Activated CD4-positive, alpha-beta T cell treated with anti-CD3 and anti-CD28 coated beads, Interleukin-10, Interleukin-2, amounts not matched to agents 100 ng/mL and 50 ng/mL, durations not matched to agents 16 hours and 8 hours (primary cell): ENCODE measurements at regions not wholly inside any gene's neighbourhood (a gene's known extent, or its start where the extent isn't known, plus 50 kb on each side); places are given as distances from the start of the nearest gene placed in this dataset.
"Not testable (repeated sequence)": the region's sequence is repeated elsewhere in the genome, so short reads cannot be mapped to it uniquely, and the experiment has no call there.

ENCODE experiments used
- DNase-seq: peaks from one replicate; pipeline ENCODE4 v3.0.0-alpha.2; 2020

DNA sequence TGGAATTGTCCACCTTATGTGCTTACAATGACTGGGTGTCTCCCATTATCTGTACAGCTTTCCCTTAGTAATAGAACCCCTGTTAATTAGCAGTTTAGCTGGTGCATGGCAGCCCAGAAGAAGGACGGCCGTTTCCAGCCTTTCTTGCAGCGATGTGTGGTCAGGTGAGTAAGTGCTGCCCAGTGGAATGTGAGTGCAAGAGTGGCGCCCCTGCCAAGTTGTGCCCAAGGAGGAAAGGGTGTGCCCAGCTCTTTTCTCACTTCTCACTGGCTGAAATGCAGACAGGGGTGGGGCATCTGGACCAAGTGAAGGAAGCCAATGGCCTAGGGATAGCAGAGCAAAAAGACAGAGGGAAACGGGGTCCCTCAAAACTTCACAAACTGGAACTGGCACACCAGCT, 296.8 kb downstream of the PREX1 start:
- no peak for DNase-seq

DNA sequence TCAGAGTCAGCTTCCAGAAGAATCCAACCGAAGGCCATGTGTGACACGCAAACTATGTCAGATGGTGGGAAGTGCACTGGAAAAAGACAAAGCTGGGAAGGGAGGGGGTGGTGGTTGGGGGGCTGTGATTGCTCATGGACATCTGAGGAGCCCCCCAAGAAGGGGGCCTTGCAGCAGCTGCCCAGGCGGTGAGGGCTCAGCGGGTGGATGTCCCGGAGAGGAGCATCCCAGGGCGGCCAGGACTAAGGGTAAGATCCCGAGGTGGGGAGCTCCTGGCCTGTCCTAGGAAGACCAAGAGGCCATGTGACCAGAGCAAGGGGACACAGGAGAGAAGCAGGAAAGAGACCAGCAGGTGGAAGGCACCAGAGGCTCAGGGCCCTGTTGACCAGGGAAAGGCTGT, 299.5 kb downstream of the PREX1 start:
- DNase-seq: no peak

DNA sequence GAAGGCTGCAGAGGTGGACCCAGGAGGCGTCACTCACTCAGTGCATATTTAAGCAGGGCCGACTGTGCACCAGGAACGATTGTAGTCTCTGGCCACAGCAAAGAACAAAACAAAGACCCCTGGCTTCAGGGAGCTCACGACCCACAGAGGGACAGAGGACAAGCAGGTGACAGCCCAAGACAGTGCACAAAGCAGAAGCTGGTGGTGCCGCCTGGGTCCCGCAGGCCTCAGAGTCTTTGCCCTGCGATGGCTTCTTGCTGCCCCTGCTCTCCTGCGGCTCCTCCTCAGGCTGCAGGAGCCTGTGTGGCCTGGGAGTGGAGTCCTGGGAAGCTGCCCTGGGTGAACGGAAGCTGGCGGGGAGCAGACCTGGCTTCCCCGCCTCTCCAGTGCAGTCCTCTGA, 300.0 kb downstream of the PREX1 start:
- DNase-seq: no peak

DNA sequence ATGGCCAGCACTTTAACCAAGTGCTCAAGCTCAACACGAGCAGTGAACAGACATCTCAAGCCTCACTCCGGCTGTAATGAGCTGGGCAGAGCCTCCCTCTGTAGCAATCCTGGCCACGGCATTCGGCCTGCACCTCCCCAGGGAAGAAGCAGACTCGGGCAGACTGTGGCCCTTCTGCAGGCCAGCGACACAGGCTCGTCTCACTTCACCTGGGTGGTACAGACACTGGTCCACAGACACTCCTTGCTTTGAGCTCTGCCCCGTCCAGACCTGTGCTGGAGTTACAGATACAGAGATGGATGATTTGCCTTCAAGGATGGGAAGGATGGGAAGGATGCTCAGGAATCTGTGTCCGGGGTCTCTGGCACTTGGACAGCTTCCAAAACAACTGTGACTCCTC, 300.9 kb downstream of the PREX1 start:
- DNase-seq: no peak

DNA sequence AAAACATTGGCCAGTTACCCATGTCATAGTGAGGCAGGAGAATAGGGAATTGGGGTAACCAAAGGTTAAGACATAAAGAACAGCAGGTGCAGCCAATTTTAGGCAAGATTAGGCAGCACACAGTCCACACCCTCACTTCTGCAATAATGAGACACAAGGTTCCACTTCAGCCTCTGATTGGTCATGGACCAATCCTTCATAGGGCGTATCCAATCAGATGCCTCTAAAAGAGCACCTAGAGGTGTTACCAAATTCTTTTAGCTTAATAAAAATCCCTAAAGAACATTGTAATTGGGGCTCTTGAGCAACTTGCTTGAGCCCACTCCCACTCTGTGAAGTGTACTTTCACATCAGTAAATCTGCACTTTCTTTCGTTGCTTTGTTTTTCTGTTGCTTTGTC, 302.4 kb downstream of the PREX1 start:
- DNase-seq: no peak

DNA sequence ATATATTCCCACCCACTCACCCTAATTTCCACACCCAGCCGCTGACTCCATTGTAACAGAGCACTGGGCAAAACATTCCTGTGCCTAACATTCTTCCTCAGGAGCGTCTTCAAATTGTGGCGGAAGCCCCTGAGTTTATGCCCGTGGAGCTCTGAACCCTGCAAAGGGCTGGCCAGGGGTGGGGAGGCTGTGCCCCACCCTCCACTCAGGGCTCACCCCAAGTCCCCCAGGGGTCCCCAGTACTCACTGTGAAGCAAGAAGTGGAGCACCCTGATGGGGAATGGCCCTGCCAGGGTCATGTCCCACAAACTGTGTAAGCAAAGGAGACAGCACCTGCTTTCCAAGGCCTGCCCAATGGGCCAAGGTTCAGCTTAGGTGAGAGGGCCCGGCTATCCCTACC, 303.2 kb downstream of the PREX1 start:
- DNase-seq: no peak

DNA sequence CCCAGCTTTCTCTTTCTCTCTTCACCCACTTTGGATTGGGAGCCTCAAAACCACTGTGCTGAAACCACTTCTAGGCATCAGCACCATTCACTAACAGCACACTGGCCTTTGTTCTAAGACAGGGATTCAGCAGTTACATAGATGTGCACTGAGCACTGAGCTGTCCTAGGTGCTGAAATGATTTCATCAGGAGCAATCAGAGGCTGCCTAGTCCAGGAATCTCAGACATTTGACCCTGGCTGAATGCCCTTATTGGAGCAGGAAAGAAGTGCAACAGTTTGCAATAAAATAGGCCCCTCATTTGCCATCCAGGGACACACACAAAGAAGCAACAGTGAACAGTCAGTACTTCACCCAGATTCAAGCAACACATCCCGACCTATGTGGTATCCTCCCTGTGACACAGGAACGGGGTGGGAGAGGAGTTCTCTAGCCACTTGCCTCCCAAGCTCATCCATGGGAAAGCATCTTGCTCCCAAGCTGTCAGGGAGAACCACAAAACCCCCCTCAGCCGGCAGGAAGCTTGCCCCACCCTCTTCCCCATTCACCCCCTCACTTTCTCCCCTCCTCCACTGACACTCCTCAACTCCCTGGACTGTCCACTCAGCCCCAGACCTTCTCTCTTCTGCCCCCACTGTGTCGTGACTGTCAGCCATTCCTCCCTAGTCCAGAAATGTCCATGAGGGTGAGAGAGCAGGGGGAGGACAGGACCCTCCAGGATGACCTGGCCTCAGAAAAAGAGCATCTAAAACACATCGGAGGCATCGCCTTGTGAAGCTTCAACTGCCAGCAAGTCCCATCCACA, 304.4 kb downstream of the PREX1 start:
- peak; percentile 19 for DNase-seq

DNA sequence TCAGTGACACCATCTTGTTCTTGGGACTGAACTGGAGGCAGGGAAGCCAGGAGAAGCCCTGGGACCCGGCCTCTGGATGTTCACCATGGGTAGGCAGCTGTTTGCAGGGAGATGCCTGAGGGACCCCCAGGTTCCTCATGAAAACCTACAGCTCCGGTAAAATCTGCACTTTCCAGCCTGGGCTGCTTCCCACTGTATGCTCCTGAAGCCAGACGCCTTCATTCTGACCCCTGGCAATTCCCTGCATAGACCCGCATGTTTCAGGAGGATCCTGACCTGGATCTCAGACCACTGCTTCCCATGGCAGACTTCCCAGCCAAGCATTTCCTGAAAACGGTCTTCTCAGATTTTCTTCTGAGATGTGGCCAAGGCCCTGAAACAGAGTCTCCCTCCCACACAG, 306.7 kb downstream of the PREX1 start:
- no peak for DNase-seq

DNA sequence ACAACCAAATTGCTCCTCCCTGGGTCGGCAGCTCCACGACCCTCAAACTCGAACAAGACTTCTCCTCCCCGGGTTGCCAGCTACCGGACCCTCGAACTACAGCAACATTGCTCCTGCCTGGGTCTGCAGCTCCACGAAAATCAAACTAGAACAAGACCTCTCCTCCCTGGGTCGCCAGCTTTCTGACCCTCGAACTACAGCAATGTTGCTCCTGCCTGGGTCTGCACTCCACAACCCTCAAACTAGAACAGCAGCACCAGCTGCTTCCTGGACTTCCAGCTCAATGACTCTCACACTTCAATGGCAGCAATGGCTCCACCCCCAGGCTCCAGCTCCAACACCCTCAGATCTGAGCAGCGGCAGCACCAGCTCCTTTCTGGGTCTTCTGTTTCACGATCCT, 311.6 kb downstream of the PREX1 start:
- not testable (repeated sequence) for DNase-seq

DNA sequence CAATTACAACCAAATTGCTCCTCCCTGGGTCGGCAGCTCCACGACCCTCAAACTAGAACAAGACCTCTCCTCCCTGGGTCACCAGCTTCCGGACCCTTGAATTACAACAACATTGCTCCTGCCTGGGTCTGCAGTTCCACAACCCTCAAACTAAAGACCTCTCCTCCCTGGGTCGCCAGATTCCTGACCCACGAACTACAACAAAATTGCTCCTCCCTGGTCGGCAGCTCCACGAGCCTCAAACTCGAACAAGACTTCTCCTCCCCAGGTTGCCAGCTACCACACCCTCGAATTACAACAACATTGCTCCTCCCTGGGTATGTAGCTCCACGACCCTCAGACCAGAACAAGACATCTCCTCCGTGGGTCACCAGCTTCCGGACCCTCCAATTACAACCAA, 313.2 kb downstream of the PREX1 start:
- DNase-seq: not testable (repeated sequence)

DNA sequence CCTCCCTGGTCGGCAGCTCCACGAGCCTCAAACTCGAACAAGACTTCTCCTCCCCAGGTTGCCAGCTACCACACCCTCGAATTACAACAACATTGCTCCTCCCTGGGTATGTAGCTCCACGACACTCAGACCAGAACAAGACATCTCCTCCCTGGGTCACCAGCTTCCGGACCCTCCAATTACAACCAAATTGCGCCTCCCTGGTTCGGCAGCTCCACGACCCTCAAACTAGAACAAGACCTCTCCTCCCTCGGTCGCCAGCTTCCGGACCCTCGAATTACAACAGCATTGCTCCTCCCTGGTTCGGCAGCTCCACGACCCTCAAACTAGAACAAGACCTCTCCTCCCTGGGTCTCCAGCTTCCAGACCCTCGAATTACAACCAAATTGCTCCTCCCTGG, 315.3 kb downstream of the PREX1 start:
- DNase-seq: not testable (repeated sequence)

DNA sequence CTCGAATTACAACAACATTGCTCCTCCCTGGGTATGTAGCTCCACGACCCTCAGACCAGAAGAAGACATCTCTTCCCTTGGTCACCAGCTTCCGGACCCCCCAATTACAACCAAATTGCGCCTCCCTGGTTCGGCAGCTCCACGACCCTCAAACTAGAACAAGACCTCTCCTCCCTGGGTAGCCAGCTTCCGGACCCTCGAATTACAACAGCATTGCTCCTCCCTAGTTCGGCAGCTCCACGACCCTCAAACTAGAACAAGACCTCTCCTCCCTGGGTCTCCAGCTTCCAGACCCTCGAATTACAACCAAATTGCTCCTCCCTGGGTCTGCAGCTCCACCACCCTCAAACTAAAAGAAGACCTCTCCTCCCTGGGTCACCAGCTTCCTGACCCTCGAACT, 322.7 kb downstream of the PREX1 start:
- DNase-seq: not testable (repeated sequence)

DNA sequence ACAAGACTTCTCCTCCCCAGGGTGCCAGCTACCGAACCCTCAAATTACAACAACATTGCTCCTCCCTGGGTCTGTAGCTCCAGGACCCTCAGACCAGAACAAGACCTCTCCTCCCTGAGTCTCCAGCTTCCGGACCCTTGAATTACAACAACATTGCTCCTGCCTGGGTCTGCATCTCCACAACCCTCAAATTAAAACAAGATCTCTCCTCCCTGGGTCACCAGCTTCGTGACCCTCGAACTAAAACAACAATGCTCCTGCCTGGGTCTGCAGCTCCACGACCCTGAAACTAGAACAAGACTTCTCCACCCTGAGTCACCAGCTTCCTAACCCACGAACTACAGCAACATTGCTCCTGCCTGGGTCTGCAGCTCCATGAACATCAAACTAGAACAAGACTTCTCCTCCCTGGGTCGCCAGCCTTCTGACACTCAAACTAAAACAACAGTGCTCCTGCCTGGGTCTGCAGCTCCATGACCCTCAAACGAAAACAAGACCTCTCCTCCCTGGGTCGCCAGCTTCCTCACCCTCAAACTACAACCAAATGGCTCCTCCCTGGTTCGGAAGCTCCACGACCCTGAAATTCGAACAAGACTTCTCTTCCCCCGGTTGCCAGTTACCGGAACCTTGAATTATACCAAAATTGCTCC, 324.5 kb downstream of the PREX1 start:
- no peak for DNase-seq

DNA sequence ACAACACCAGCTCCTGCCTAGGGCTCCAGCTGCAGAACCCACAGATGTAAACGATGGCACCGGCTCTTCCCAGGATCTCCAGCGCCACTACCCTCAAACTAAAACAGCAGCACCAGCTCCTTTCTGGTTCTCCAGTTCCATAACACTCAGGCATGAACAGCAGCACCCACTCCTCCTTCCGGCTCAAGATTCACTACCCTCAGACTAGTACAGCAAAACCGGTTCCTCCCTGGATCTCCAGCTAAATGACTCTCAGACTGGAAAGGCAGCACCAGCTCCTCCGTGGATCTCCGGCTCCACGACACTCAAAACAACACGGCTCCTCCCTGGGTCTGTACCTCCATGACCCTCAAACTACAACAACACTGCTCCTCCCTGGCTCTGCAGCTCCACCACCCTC, 325.0 kb downstream of the PREX1 start:
- DNase-seq: no peak

DNA sequence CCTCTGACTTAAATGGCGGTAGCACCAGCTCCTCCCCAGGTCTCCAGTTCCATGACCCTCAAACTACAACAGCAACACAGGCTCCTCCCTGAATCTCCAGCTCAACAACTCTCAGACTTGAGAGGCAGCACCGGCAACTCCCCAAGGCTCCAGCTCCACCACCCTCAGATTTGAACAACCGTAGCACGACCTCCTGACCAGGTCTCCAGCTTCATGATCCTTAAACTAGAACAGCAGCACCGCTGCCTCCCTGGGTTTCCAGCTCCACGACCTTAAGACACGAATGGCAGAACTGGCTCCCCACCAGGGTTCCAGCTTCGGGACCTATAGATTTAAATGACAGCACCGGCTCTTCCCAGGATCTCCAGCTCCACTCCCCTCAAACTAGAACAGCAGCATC, 325.8 kb downstream of the PREX1 start:
- no peak for DNase-seq

DNA sequence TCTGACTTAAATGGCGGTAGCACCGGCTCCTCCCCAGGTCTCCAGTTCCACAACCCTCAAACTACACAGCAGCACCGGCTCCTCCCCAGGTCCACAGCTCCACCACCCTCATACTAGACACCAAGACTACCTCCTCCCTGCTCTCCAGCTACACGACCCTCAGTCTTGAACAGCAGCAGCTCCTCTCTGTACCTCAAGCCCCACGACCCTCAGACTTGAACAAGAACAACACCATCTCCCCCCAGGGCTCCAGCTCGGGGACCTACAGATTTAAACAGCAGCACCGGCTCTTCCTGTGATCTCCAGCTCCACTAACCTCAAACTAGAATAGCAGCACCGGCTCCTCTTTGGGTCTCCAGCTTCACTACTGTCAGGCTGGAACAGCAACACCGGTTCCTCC, 326.9 kb downstream of the PREX1 start:
- DNase-seq: not testable (repeated sequence)

DNA sequence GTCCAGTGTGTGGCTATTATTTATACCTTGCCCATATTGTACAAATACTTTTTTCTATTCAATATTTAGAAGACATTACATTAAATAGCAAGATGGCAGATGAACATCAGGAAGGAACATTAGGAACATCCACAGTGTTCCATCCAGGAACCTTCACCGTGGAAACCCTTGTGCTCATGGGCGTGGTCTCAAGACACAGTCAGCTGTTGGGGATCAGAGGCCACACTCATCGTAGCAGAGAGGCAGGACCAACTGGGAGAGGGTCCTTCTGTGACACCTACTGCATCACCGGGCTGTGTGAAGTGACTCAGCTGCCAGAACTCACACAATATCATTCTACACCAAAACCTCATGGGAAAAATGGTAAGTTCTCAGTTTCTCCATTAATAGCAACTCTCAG, 328.9 kb downstream of the PREX1 start:
- not testable (repeated sequence) for DNase-seq

DNA sequence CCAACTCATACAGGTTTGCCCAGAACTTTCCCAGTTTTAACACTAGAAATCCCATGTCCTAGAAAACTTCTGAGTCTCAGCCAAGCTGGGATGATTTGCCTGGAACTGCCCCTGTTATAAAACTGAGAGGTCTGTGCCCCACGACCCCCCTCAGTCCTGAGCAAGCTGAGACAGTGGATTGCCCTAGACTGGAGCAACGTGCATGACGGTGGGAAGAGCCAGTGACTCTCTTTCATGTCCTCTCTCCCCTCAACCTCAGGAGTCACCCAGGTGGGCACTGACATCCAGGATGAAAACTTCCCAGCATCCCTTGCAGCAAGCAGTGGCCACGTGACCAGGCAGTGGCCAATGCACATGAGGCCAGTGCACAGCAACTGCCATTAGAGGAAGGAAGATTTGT, 329.7 kb downstream of the PREX1 start:
- not testable (repeated sequence) for DNase-seq

DNA sequence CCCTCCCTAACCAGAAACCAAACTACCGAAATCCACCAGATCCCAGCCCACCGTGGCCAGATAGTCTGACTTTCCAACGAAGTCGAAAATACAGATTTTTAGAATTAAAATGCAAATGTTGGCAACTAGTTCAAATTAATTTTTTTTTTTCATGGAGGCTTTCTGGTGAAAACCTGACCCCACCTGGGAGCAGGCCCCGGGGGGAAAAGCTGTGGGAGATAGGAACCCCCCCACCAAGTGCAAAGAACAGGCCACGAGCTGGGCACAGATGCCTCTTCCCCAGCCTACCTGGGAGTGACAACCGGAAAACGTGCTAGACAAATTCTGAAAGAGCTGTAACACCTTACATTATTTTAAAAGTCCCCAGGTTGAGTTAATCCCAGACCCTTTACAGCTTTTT, 333.8 kb downstream of the PREX1 start:
- DNase-seq: no peak

DNA sequence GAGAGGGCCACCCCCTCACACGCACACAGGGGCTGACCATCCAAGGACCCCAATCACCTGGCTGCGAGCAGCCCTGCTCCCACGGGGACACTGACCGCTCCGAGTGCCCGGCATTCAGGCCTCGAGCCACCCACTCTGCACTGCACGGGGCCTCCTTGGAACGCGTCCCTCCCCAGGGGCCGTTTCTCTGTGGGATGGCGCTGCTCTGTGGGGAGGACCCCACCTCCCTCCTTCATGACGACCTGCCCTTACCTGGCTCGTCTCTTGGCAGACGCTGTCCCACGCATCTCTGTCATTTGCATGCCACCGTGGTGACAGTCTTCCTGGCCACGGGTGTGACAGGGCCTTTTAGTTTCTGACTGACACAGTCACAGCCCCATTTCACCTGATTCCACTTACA, 334.5 kb downstream of the PREX1 start:
- not testable (repeated sequence) for DNase-seq

DNA sequence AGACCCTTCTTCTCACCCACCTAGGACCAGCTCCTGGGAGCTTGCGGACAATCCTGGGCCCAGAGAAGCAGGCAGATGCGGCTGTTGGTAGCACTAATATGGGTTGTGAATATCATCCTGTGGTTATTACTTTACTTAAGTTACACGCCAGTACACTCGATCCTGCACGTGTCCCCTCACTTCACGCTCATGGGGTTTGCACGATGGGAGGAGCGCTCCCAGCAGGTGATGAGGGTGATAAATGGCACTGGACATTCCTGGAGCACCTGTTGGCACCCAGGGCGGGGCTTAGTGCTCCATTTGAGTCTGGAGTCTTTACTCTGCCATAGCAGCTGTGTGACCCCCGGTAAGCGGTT, 335.1 kb downstream of the PREX1 start:
- DNase-seq: no peak

DNA sequence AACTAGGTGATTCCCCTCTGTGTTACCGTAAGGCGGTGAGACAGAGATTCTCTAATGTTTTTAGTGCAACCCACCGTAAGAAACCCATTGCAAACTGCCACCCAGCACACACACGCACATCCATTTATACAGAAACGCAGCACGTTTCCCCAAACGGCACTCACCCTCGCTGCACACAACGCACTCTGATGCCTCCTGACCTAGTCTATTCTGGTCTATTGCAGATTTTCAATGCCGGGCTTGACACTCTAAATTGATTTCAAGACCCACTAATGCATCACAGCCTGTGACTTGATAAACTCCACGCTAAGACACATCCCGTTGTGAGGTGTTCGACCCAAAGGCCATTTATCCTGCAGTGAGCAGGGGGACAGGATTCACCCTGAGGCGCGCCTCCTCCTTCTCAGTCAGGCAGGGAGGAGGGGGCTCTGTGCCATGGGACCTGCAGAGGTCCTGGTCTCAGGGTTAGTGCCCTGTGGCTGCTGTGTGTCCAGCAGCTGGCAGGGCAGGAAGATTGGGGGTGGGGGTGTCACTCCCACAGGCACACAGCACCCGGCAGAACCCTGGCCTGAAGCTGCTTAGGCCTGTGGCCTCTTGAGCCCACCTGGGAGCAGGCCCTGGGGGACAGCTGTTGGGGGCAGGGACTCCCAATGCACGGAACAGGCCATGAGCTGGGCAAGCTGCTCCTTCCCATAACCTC, 335.6 kb downstream of the PREX1 start:
- no peak for DNase-seq

DNA sequence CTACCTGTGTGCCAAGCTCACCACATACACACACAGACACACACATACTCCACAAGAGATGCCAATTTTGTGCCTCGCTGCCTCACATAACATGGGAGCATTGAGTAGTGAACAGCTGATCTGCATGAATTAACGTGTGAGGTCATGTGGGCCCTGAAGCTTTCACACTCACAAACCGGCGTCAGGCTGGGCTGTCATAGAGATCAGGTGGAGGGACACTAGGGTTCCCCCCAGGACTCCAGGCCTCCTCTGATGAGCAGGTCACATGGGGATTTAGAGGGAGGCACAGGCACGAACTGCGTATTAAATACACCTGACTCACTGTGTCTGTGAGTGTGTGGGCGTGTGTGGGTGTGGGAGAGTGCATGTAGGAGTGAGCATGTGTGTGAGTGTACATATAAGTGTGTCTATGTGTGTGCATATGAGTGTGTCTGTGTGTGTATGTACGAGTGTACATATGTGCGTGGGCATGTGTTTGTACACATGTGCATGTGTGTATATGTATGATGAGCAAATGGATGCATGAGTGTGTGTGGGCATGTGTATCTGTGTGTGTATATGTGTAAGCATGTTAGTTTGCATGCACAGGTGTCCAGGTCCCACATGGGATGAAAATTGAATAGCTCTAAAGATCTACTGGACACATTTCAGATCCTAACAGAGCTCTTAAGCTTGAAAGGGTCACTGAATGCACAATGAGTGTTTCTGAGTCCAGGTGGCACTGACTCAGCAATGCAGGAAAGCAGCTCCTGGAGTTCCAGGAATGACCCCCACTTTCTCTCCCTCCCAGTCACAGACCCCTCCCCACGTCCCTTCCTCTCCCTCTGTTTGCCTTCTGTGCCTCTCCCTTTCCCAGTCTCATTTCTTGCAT, 336.6 kb downstream of the PREX1 start:
- DNase-seq: no peak
